Testis (tissue), 2 donors: ENCODE measurements at regions not wholly inside any gene's neighbourhood (a gene's known extent, or its start where the extent isn't known, plus 50 kb on each side); places are given as distances from the start of the nearest gene placed in this dataset.

ENCODE experiments used
- CTCF ChIP-seq, 3 experiments: fragments of 450-650 bp in 2 of 3; fragments of 200-600 bp in 1 of 3; sonication (generic) in 1 of 3; IDR thresholded peaks; one replicate each; pipeline ENCODE4 v1.5.1; 2016 to 2019; ENCODE audit warnings: antibody characterized with exemption in 3 of 3, mild to moderate bottlenecking in 2 of 3, moderate library complexity in 1 of 3
- POLR2A ChIP-seq: fragments of 450-650 bp; IDR thresholded peaks from one replicate; pipeline ENCODE4 v1.6.1; 2017; ENCODE audit warnings: antibody characterized with exemption, mild to moderate bottlenecking, moderate library complexity

- TF ChIP-seq CTCF (IDR thresholded peaks at IDR 0.05) (no peak), POLR2A (no peak)
These were observed 175.5 kb upstream of the KLF4 start for GRCh38 chr9:107665057-107665456.
